WTC11 (cell line): ENCODE measurements at regions not wholly inside any gene's neighbourhood (a gene's known extent, or its start where the extent isn't known, plus 50 kb on each side); places are given as distances from the start of the nearest gene placed in this dataset.

Experiments used
- IRF2 ChIP-seq: sonication (generic); formaldehyde crosslinking; IDR thresholded peaks from 2 replicates; pipeline ENCODE4 v1.8.0; 2022; ENCODE audit warnings: low read depth, missing genetic modification reagents, borderline replicate concordance
- TF ChIP-seq, protein P1 (sequence below): fragments of 200-600 bp; IDR thresholded peaks from 2 replicates; pipeline ENCODE4 v1.8.0; 2022; ENCODE audit warnings: antibody characterized with exemption
- TF ChIP-seq, protein P2 (sequence below): sonication (generic); formaldehyde crosslinking; IDR thresholded peaks from 2 replicates; pipeline ENCODE4 v1.8.0; 2022; ENCODE audit warnings: mild to moderate bottlenecking, missing genetic modification reagents

DNA sequence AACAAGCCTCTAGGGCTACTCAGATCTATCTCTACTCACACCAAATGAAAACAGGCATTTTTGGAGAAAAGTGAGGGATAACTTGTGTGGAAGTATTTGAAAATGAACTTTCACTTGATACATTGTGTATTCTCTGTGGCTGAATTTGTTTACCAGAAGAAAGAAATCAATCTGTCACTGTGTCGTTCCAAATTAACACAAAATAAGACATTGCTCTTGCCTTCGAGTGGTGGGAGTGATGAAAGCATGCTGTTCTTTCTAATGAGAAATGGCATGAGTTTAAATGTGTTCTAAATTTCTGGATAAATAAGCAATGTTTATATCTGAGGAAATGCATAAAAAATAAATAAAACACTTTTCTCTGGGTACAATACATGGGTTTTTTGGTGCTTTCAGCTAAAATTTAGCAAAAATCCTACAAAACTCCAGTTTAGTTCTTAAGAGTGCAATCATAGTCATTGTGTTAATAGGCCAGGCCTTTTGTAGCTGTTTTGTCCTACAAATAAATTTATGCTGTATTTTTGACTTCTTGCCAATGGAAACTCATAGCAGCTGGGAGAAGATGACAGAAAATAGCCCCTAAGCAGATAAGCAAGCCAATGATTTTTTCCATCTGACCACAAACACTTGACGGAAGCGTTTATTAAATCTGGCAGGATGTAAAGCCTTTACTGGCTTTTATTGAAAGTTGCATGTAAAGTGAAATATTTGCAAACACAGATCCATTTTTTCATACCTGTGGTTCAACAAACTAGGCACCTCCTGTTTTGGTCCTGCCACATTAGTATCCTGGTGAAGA lies 1064.1 kb upstream of the GHITM start:
- TF ChIP-seq, protein P1, sequence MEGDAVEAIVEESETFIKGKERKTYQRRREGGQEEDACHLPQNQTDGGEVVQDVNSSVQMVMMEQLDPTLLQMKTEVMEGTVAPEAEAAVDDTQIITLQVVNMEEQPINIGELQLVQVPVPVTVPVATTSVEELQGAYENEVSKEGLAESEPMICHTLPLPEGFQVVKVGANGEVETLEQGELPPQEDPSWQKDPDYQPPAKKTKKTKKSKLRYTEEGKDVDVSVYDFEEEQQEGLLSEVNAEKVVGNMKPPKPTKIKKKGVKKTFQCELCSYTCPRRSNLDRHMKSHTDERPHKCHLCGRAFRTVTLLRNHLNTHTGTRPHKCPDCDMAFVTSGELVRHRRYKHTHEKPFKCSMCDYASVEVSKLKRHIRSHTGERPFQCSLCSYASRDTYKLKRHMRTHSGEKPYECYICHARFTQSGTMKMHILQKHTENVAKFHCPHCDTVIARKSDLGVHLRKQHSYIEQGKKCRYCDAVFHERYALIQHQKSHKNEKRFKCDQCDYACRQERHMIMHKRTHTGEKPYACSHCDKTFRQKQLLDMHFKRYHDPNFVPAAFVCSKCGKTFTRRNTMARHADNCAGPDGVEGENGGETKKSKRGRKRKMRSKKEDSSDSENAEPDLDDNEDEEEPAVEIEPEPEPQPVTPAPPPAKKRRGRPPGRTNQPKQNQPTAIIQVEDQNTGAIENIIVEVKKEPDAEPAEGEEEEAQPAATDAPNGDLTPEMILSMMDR: no peak
- no peak for TF ChIP-seq IRF2 (CRISPR knock-in tag)
- TF ChIP-seq, protein P2, sequence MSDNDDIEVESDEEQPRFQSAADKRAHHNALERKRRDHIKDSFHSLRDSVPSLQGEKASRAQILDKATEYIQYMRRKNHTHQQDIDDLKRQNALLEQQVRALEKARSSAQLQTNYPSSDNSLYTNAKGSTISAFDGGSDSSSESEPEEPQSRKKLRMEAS (CRISPR knock-in tag): no peak
